NCI-H524 (cell line): ENCODE measurements at regions not wholly inside any gene's neighbourhood (a gene's known extent, or its start where the extent isn't known, plus 50 kb on each side); places are given as distances from the start of the nearest gene placed in this dataset.
"Not testable (repeated sequence)": the region's sequence is repeated elsewhere in the genome, so short reads cannot be mapped to it uniquely, and the experiment has no call there.

ENCODE experiments used
- DNase-seq, 2 experiments: peaks; one replicate each; lab custom pipeline; 2025; lab: John Stamatoyannopoulos, UW

- DNase-seq = no peak
Measured at GRCh38 chr13:54004026-54004699, 975.5 kb downstream of the OLFM4 start.

GRCh38 chr13:54016542-54016941 is 987.9 kb downstream of the OLFM4 start:
- peak; percentile 19 to 66 for DNase-seq

GRCh38 chr13:54018485-54018884 is 989.9 kb downstream of the OLFM4 start:
- DNase-seq = no peak

- DNase-seq = no peak
Measured at GRCh38 chr13:54029226-54029625, 1000.6 kb downstream of the OLFM4 start.

DNA sequence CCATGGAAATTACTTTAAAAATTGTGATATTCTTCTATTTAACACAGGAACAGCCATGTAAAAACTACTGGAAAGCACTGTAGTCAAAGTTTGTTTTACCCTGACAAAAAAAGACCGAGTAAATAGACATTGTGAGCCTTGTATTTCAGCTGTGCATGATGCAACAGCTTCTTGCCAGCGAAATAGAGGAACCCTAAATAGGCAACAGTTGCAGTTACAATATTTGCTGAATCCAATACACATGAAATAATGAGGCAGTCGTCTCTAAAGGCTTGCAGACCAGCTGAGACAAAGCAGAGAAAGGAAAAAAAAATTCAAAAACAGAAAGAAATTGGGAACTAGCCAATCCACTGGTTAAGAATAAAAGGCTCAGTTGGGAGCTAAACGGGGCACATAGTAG is 1001.1 kb downstream of the OLFM4 start:
- DNase-seq = no peak

DNA sequence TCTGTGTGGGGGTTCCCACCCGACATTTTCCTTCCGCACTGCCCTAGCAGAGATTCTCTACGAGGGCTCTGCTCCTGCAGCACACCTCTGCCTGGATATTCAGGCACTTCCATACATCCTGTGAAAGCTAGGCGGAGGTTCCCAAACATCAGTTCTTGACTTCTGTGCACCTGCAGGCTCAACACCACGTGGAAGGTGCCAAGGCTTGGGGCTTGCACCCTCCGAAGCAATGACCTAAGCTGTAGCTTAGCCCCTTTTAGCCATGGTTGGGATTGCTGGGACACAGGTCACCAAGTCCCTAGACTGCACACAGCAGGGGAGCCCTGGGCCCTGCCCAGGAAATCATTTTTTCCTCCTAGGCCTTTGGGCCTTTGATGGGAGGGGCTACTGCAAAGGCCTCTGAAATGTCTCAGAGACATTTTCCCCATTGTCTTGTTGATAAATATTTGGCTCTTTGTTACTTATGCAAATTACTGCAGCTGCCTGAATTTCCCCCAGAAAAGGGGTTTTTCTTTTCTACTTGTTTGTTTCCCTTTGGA is 1004.8 kb downstream of the OLFM4 start:
- DNase-seq = no peak

DNA sequence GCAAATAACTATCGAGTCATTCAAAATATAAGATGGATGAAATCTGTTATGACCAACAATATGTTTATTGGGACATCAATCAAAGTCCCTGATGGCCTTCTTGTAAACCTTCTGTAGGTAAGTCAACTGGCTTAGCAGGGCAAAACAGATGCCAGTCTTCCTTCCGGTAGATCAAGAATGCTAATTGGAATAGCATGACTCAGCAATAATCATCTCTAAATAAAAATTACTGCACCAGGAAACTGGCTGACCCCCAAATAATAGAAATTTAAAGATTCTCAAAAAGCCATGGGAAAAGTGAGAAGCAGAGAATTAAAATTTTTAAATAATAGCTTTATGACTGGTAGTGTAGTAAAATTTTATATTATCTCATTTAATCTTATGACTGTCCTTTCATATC is 1005.4 kb downstream of the OLFM4 start:
- no peak for DNase-seq

GRCh38 chr13:54057416-54057815 is 1028.8 kb downstream of the OLFM4 start:
- DNase-seq = not testable (repeated sequence)

GRCh38 chr13:54069958-54070357 is 1041.3 kb downstream of the OLFM4 start:
- DNase-seq = not testable (repeated sequence)

DNA sequence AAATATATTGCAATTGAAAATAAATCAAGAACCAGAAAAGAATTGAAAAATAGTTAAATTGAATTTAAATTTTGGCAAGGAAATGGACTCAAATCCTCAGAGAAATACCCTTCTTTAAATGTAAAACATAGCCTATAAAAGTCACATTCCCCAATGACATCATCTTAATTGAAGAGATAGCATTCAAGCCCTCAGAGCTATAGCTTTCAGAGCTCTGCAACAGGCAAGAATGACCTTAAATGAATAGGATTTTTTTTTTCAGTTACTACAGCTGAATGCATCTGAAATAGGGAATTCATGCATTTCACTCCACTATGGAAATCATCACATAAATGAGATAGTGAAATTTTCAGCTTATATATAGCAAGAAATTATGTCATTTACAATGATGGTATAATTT is 1049.0 kb downstream of the OLFM4 start:
- DNase-seq = no peak

GRCh38 chr13:54078271-54078870 is 1049.8 kb downstream of the OLFM4 start:
- DNase-seq = peak in 1 of 2 experiments; percentile 1

DNA sequence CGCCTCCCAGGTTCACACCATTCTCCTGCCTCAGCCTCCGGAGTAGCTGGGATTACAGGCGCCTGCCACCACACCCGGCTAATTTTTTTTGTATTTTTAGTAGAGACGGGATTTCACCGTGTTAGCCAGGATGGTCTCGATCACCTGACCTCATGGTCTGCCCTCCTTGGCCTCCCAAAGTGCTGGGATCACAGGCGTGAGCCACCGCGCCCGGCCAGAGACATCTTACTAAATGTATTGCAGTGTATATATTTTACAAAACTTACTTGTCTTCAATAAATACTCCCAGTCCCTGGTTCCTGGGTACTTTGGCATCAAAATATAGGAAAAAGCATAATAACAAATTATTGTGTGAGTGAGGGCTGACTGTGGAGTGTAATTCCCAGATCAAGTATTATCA is 1053.7 kb downstream of the OLFM4 start:
- not testable (repeated sequence) for DNase-seq

GRCh38 chr13:54091884-54092283 is 1063.3 kb downstream of the OLFM4 start:
- no peak for DNase-seq

- DNase-seq = no peak
Measured at GRCh38 chr13:54092686-54093085, 1064.1 kb downstream of the OLFM4 start.

GRCh38 chr13:54110597-54110996 is 1082.0 kb downstream of the OLFM4 start:
- no peak for DNase-seq

GRCh38 chr13:54124700-54125099 is 1096.1 kb downstream of the OLFM4 start:
- no peak for DNase-seq

- DNase-seq = not testable (repeated sequence)
Measured at GRCh38 chr13:54130931-54131330, 1102.3 kb downstream of the OLFM4 start.

DNA sequence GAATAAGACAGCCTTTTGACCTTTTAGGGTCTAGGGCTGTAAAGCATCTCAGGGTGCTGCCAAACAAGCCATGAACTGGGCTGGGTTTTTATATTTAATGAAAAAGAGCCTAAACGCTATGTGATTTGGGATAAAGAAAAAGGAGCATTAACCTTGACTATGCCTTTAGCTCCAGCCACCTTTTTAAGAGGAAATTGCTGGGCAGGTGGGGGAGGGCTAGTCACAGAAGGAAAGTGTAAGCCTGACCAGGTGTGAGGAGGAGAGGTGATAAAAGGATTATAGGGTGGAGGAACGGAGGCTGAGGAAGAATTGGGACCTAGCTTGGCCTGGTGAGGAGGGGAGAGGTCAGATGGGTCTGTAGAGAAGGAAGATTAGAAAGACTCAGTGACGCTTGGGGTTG is 1102.8 kb downstream of the OLFM4 start:
- not testable (repeated sequence) for DNase-seq

DNA sequence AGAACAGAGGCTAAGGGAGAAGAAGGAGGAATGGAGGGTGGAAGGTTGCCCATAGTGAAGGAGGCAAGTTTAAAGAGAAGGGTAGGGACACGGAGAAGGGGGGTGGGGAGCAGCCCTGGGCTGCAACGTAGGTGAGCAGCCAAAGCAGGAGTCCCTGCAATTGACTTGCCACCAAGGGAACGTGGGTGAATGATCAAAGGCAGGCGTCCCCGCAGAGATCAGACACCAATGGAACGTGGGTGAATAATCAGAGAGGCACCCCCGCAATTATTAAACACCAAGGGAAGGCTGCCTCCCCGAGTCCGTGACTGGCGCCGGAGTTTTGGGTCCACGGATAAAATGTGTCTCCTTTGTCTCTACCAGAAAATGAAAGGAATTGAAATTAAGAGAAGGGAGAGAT is 1103.5 kb downstream of the OLFM4 start:
- DNase-seq = not testable (repeated sequence)

DNA sequence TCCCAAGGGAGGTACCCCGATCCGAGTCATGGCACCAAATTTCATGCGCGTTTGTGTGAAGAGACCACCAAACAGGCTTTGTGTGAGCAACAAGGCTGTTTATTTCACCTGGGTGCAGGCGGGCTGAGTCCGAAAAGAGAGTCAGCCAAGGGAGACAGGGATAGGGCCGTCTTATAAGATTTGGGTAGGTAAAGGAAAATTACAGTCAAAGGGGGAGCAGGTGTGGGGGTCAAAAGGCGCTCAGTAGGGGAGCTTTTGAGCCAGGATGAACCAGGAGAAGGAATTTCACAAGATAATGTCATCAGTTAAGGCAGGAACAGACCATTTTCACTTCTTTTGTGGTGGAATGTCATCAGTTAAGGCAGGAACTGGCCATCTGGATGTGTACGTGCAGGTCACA is 1104.1 kb downstream of the OLFM4 start:
- DNase-seq = not testable (repeated sequence)

- no peak for DNase-seq
Measured at GRCh38 chr13:54133746-54134145, 1105.1 kb downstream of the OLFM4 start.

DNA sequence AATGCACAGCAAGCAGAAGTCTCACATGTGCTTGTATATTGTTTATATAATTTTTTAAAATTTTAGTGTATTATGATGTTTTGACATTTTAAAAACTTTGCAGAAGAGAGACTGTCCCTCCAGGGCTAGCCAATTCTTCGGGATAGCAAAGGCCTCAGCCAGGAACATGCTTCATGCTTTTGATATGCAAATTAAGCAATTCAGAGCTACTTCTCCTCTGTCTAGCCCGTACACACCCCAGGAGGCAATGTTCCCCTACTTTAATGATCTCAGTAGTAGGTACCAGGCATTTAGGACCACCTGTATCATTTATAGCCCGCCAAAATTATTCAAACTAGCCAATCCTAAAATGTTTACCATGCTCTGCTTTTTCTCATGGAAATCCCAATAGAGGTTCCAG is 1116.2 kb downstream of the OLFM4 start:
- no peak for DNase-seq

GRCh38 chr13:54150851-54151250 is 1122.2 kb downstream of the OLFM4 start:
- DNase-seq = no peak

DNA sequence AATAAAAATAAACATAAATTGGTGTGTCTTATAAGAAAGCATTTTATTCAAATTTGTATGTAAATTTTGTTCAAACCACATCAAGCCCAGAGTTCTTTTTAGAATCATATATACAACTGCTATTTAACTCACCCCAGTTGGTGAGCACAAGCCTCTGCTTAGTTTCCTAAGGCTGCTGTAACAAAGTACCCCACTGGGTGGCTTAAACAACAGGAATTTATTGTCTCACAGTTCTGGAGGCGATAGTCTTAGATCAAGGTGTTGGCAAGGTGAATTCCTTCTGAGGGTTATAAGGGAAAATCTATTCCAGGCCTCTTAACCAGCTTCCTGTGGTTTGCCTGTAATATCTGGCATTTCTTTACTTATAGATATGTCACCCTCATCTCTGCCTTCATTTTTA is 1133.5 kb downstream of the OLFM4 start:
- no peak for DNase-seq
